ENCODE measurements at regions not wholly inside any gene's neighbourhood (a gene's known extent, or its start where the extent isn't known, plus 50 kb on each side); places are given as distances from the start of the nearest gene placed in this dataset.
A peak's percentile ranks its signal among the peaks of the same experiment; 100 is the strongest.
"Not testable (repeated sequence)": the region's sequence is repeated elsewhere in the genome, so short reads cannot be mapped to it uniquely, and the experiment has no call there.

GRCh38 chrX:116306218-116306617 is 130.2 kb upstream of the SLC6A14 start:
- TF ChIP-seq POLR2AphosphoS5 (IDR thresholded peaks at IDR 0.05) (no peak), CTCF (IDR thresholded peaks at IDR 0.05) (no peak), EP300 (IDR thresholded peaks at IDR 0.05) (no peak), POLR2A (IDR thresholded peaks at IDR 0.05) (no peak)
- H3K4me3 ChIP-seq, result no peak overlapping the region
- 31 to 44% methylated on average over 2 of the region's 2 CpGs for WGBS, 2 donors
- no peaks in the 10 kb centered on the region for H3K9me3 ChIP-seq
- no peak overlapping the region for H3K27ac ChIP-seq
- H3K27me3 ChIP-seq, result no peaks in the 10 kb centered on the region
- H3K36me3 ChIP-seq, result no peaks in the 10 kb centered on the region
- no peak for ATAC-seq (ENCODE audit: low FRiP score in 2 of 2)
- H3K4me1 ChIP-seq, result no peaks in the 10 kb centered on the region
- no peak for DNase-seq

GRCh38 chrX:116317409-116317808 is 119.0 kb upstream of the SLC6A14 start:
- Histone ChIP-seq H3K4me3 (no peak overlapping the region), H3K36me3 (no peaks in the 10 kb centered on the region), H3K9me3 (no peaks in the 10 kb centered on the region), H3K27me3 (no peaks in the 10 kb centered on the region), H3K4me1 (no peaks in the 10 kb centered on the region), H3K27ac (no peak overlapping the region)
- TF ChIP-seq POLR2AphosphoS5 (IDR thresholded peaks at IDR 0.05) (no peak), CTCF (IDR thresholded peaks at IDR 0.05) (no peak), POLR2A (IDR thresholded peaks at IDR 0.05) (no peak), EP300 (IDR thresholded peaks at IDR 0.05) (no peak)
- peak in 1 of 2 donors; percentile 78 for DNase-seq
- peak in 1 of 2 donors; percentile 43 for ATAC-seq (ENCODE audit: low FRiP score in 2 of 2)
- 36% methylated on average over 3 of the region's 3 CpGs; no CpG with 5 or more reads in 1 of the 2 donors for WGBS, 2 donors

- H3K27ac ChIP-seq, result no peak overlapping the region
- H3K4me3 ChIP-seq, result no peak overlapping the region
- no peaks in the 10 kb centered on the region for H3K36me3 ChIP-seq
- ATAC-seq (ENCODE audit: low FRiP score in 2 of 2), result peak in 1 of 2 donors; percentile 53
- DNase-seq, result no peak
- no peaks in the 10 kb centered on the region for H3K27me3 ChIP-seq
- no peak for TF ChIP-seq CTCF (IDR thresholded peaks at IDR 0.05)
- TF ChIP-seq EP300 (IDR thresholded peaks at IDR 0.05), result no peak
- TF ChIP-seq POLR2AphosphoS5 (IDR thresholded peaks at IDR 0.05), result no peak
- TF ChIP-seq POLR2A (IDR thresholded peaks at IDR 0.05), result no peak
- 71% methylated on average over 1 of the region's 1 CpG; no CpG with 5 or more reads in 1 of the 2 donors for WGBS, 2 donors
- no peaks in the 10 kb centered on the region for H3K9me3 ChIP-seq
- no peaks in the 10 kb centered on the region for H3K4me1 ChIP-seq
These were observed 117.7 kb upstream of the SLC6A14 start for GRCh38 chrX:116318672-116319071.

- Histone ChIP-seq H3K27me3 (no peaks in the 10 kb centered on the region), H3K9me3 (no peaks in the 10 kb centered on the region), H3K36me3 (no peaks in the 10 kb centered on the region), H3K4me3 (no peak overlapping the region), H3K27ac (no peak overlapping the region), H3K4me1 (no peaks in the 10 kb centered on the region)
- DNase-seq, result no peak
- WGBS, 2 donors, result 58 to 79% methylated on average over 2 of the region's 2 CpGs
- no peak for TF ChIP-seq CTCF (IDR thresholded peaks at IDR 0.05)
- TF ChIP-seq POLR2AphosphoS5 (IDR thresholded peaks at IDR 0.05), result no peak
- no peak for TF ChIP-seq POLR2A (IDR thresholded peaks at IDR 0.05)
- TF ChIP-seq EP300 (IDR thresholded peaks at IDR 0.05), result no peak
- no peak for ATAC-seq (ENCODE audit: low FRiP score in 2 of 2)
These were observed 114.7 kb upstream of the SLC6A14 start for GRCh38 chrX:116321711-116322110.

- not testable (repeated sequence) for H3K9me3 ChIP-seq; H3K27ac ChIP-seq; H3K4me3 ChIP-seq; H3K36me3 ChIP-seq; H3K4me1 ChIP-seq; ATAC-seq (ENCODE audit: low FRiP score in 2 of 2); H3K27me3 ChIP-seq; DNase-seq
- WGBS, 2 donors, result 48 to 77% methylated on average over 7 of the region's 7 CpGs
These were observed 104.4 kb upstream of the SLC6A14 start for GRCh38 chrX:116332026-116332425.

- not testable (repeated sequence) for H3K4me1 ChIP-seq; DNase-seq; H3K9me3 ChIP-seq; H3K4me3 ChIP-seq; ATAC-seq (ENCODE audit: low FRiP score in 2 of 2); H3K36me3 ChIP-seq; H3K27ac ChIP-seq; H3K27me3 ChIP-seq
- WGBS, 2 donors, result 39 to 54% methylated on average over 6 to 7 of the region's 7 CpGs
These were observed 101.6 kb upstream of the SLC6A14 start for GRCh38 chrX:116334797-116335196.
